CD14-positive monocyte (primary cell): ENCODE measurements at regions not wholly inside any gene's neighbourhood (a gene's known extent, or its start where the extent isn't known, plus 50 kb on each side); places are given as distances from the start of the nearest gene placed in this dataset.

ENCODE experiments used
- DNase-seq, 3 donors: peaks; one replicate each; pipeline ENCODE4 v3.0.0-alpha.2; 2011 to 2022
- H2AFZ ChIP-seq: 2 replicates; pipeline ENCODE4 v1.6.0; 2012; ENCODE audit warnings: mild to moderate bottlenecking, low read depth, low read length, inconsistent platforms; ENCODE audit not compliant: insufficient read depth, poor library complexity, severe bottlenecking
- H3K27ac ChIP-seq, 2 donors: 1 replicate in 1 of 2; 2 replicates in 1 of 2; pipeline ENCODE4 v1.5.1; 2012 to 2013; ENCODE audit warnings: low read length in 2 of 2, control low read depth in 1 of 2, inconsistent platforms in 1 of 2, low read depth in 1 of 2, mild to moderate bottlenecking in 1 of 2
- H3K27me3 ChIP-seq, 2 donors: one replicate each; pipeline versions ENCODE4 v1.6.0 to v1.6.1; 2011 to 2013; ENCODE audit warnings: low read length in 2 of 2; ENCODE audit not compliant: control insufficient read depth in 2 of 2, insufficient read depth in 2 of 2
- H3K36me3 ChIP-seq, 2 donors: replicated peaks in 1 of 2; 1 replicate in 1 of 2; 2 replicates in 1 of 2; pipeline versions ENCODE4 v1.5.1 to v1.6.1; 2012 to 2013; ENCODE audit warnings: low read length in 2 of 2, control low read depth in 1 of 2, inconsistent platforms in 1 of 2, mild to moderate bottlenecking in 1 of 2; ENCODE audit not compliant: insufficient read depth in 2 of 2, control insufficient read depth in 1 of 2
- H3K4me1 ChIP-seq, 2 donors: 1 replicate in 1 of 2; 2 replicates in 1 of 2; pipeline versions ENCODE4 v1.5.1 to v1.6.1; 2012 to 2013; ENCODE audit warnings: low read length in 2 of 2, control low read depth in 1 of 2, inconsistent platforms in 1 of 2, mild to moderate bottlenecking in 1 of 2, moderate library complexity in 1 of 2; ENCODE audit not compliant: insufficient read depth in 2 of 2, control insufficient read depth in 1 of 2
- H3K4me2 ChIP-seq: replicated peaks from 2 replicates; pipeline ENCODE3; 2012; ENCODE audit warnings: low read length, moderate library complexity, mild to moderate bottlenecking; ENCODE audit not compliant: poor library complexity, severe bottlenecking; ENCODE audit errors: extremely low read depth
- H3K4me3 ChIP-seq, 3 experiments: fragments of 200-600 bp in 1 of 3; sonication (generic) in 1 of 3; replicated peaks in 1 of 3; 1 replicate in 2 of 3; 2 replicates in 1 of 3; pipeline ENCODE4 v1.5.1; 2011 to 2013; ENCODE audit warnings: low read length in 3 of 3, mild to moderate bottlenecking in 3 of 3, control low read depth in 2 of 3, low read depth in 2 of 3, inconsistent platforms in 1 of 3, moderate library complexity in 1 of 3
- H3K79me2 ChIP-seq: 2 replicates; pipeline ENCODE4 v1.6.0; 2012; ENCODE audit warnings: mild to moderate bottlenecking, control low read depth, inconsistent platforms, low read length, moderate library complexity; ENCODE audit not compliant: insufficient read depth
- H3K9ac ChIP-seq: 2 replicates; pipeline ENCODE4 v1.6.0; 2017; ENCODE audit warnings: low read length, mild to moderate bottlenecking; ENCODE audit not compliant: insufficient read depth, poor library complexity, severe bottlenecking
- H3K9me3 ChIP-seq, 2 donors: replicated peaks in 1 of 2; 1 replicate in 1 of 2; 2 replicates in 1 of 2; pipeline versions ENCODE4 v1.5.1 to v1.6.1; 2012 to 2013; ENCODE audit warnings: low read length in 2 of 2, control low read depth in 1 of 2; ENCODE audit not compliant: control insufficient read depth in 1 of 2, insufficient read depth in 1 of 2
- H4K20me1 ChIP-seq: 2 replicates; pipeline ENCODE4 v1.6.0; 2012; ENCODE audit warnings: mild to moderate bottlenecking, low read length, control low read depth, moderate library complexity; ENCODE audit not compliant: insufficient read depth
- H3K27ac Mint-ChIP-seq, 7 donors: one replicate each; pipeline ENCODE4 v1.8.0; 2020; ENCODE audit warnings: mild to moderate bottlenecking in 7 of 7, mixed read lengths in 7 of 7, moderate library complexity in 6 of 7, inconsistent platforms in 2 of 7
- H3K27me3 Mint-ChIP-seq, 3 donors: one replicate each; pipeline ENCODE4 v1.8.0; 2021 to 2022; ENCODE audit warnings: low read depth in 3 of 3, mild to moderate bottlenecking in 3 of 3, mixed read lengths in 3 of 3, moderate library complexity in 3 of 3, inconsistent platforms in 1 of 3
- H3K36me3 Mint-ChIP-seq, 2 donors: one replicate each; pipeline ENCODE4 v1.8.0; 2020; ENCODE audit warnings: mixed read lengths in 2 of 2, inconsistent platforms in 1 of 2, mild to moderate bottlenecking in 1 of 2
- H3K4me1 Mint-ChIP-seq: one replicate; pipeline ENCODE4 v1.8.0; 2020; ENCODE audit warnings: mild to moderate bottlenecking, mixed read lengths
- H3K4me3 Mint-ChIP-seq, 2 donors: one replicate each; pipeline ENCODE4 v1.8.0; 2020; ENCODE audit warnings: mild to moderate bottlenecking in 2 of 2, mixed read lengths in 2 of 2, moderate library complexity in 1 of 2
- H3K9me3 Mint-ChIP-seq, 7 donors: one replicate each; pipeline ENCODE4 v1.8.0; 2020 to 2022; ENCODE audit warnings: mixed read lengths in 7 of 7, mild to moderate bottlenecking in 6 of 7, moderate library complexity in 6 of 7, inconsistent platforms in 2 of 7
- WGBS: methylation state at CpG from one replicate; pipeline ENCODE4 v1.1.5; 2013; ENCODE audit warnings: missing lambda C conversion rate; ENCODE audit not compliant: insufficient coverage; 5-methylcytosine and 5-hydroxymethylcytosine counted together
- intact Hi-C, 2 donors: fragments of 100-400 bp; cut with micrococcal nuclease; formaldehyde crosslinking; loops; one replicate each; pipeline versions ENCODE4 v1.15.0 to v1.15.1; 2023
- TF ChIP-seq, protein P1 (sequence below): fragments of 200-600 bp; IDR thresholded peaks from one replicate; pipeline ENCODE4 v1.8.0; 2022; ENCODE audit warnings: antibody characterized with exemption, mild to moderate bottlenecking

DNA sequence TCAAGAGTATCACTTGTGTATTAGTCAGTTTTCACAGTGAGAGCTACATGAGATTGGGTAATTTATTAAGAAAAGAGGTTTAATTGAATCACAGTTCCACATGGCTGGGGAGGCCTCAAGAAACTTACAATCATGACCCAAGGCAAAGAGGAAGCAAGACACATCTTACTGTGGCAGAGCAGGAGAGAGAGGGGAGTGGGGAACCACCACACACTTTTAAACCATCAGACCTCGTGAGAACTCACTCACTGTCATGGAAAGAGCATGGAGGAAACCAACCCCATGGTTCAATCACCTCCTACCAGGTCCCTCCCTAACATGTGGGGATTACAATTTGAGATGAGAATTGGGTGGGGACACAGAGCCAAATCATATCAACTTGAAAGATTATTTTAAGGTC lies 522.9 kb downstream of the FLRT2 start:
- H3K9me3 Mint-ChIP-seq: peaks cover 0 to 5% (median 4%) of the 10 kb centered on the region in 7 donors
- Histone ChIP-seq H3K36me3 (no peaks in the 10 kb centered on the region), H3K27ac (no peak overlapping the region), H3K79me2 (no peaks in the 10 kb centered on the region), H4K20me1 (no peaks in the 10 kb centered on the region), H3K9ac (no peak overlapping the region), H3K4me1 (no peaks in the 10 kb centered on the region), H3K9me3 (peaks cover 0 to 4% of the 10 kb centered on the region in 2 donors), H3K4me3 (no peak overlapping the region), H3K27me3 (no peaks in the 10 kb centered on the region), H2AFZ (no peak overlapping the region), H3K4me2 (no peak overlapping the region)
- H3K4me3 Mint-ChIP-seq: no peak overlapping the region
- no peaks in the 10 kb centered on the region for H3K27me3 Mint-ChIP-seq
- intact Hi-C loops: no loop called here
- no peaks in the 10 kb centered on the region for H3K4me1 Mint-ChIP-seq
- TF ChIP-seq, protein P1, sequence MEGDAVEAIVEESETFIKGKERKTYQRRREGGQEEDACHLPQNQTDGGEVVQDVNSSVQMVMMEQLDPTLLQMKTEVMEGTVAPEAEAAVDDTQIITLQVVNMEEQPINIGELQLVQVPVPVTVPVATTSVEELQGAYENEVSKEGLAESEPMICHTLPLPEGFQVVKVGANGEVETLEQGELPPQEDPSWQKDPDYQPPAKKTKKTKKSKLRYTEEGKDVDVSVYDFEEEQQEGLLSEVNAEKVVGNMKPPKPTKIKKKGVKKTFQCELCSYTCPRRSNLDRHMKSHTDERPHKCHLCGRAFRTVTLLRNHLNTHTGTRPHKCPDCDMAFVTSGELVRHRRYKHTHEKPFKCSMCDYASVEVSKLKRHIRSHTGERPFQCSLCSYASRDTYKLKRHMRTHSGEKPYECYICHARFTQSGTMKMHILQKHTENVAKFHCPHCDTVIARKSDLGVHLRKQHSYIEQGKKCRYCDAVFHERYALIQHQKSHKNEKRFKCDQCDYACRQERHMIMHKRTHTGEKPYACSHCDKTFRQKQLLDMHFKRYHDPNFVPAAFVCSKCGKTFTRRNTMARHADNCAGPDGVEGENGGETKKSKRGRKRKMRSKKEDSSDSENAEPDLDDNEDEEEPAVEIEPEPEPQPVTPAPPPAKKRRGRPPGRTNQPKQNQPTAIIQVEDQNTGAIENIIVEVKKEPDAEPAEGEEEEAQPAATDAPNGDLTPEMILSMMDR: no peak
- H3K36me3 Mint-ChIP-seq: no peaks in the 10 kb centered on the region
- no peak overlapping the region for H3K27ac Mint-ChIP-seq
- WGBS: no CpG with 5 or more reads among the region's 1 CpG
- DNase-seq: no peak

DNA sequence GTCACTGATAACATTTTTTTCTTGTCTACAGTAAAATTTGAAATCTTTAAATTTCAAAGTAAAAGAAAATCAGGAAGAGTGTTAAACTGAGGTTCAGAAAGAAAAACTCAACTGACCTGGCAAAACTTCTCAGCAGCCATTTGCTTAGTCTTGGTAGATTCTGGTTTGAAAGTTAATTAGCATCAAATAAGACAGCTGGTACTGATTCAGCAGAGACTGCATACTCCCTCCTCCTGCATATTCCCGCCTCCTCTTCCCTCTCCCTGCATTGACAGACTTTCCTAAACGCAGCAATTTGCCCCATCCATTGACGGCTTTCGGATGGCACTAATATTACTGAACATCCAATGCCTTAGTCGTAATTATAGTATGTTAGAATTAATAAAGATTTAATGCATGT lies 520.8 kb downstream of the FLRT2 start:
- Mint-ChIP-seq H3K27me3 (no peaks in the 10 kb centered on the region), H3K4me1 (no peaks in the 10 kb centered on the region), H3K4me3 (no peak overlapping the region), H3K9me3 (peaks cover 3 to 10% (median 8%) of the 10 kb centered on the region in 7 donors), H3K36me3 (no peaks in the 10 kb centered on the region), H3K27ac (no peak overlapping the region)
- Histone ChIP-seq H3K4me3 (no peak overlapping the region), H2AFZ (no peak overlapping the region), H3K27ac (no peak overlapping the region), H3K4me2 (no peak overlapping the region), H3K27me3 (no peaks in the 10 kb centered on the region), H4K20me1 (no peaks in the 10 kb centered on the region), H3K79me2 (no peaks in the 10 kb centered on the region), H3K9me3 (peaks cover 0 to 10% of the 10 kb centered on the region in 2 donors), H3K36me3 (no peaks in the 10 kb centered on the region), H3K9ac (no peak overlapping the region), H3K4me1 (no peaks in the 10 kb centered on the region)
- TF ChIP-seq, protein P1: no peak
- WGBS: no CpG with 5 or more reads among the region's 5 CpGs
- no peak for DNase-seq
- intact Hi-C loops: no loop called here
